Renal pelvis (tissue), 1 donor: ENCODE measurements at regions not wholly inside any gene's neighbourhood (a gene's known extent, or its start where the extent isn't known, plus 50 kb on each side); places are given as distances from the start of the nearest gene placed in this dataset.
"Not testable (repeated sequence)": the region's sequence is repeated elsewhere in the genome, so short reads cannot be mapped to it uniquely, and the experiment has no call there.

Source experiments
- DNase-seq: peaks from one replicate; pipeline ENCODE4 v3.0.0-alpha.2; 2013

GRCh38 chr10:105644559-105644958 lies 1003.5 kb downstream of the SORCS3 start:
- no peak for DNase-seq

- no peak for DNase-seq
Observed at GRCh38 chr10:105644091-105644490, 1003.0 kb downstream of the SORCS3 start.

GRCh38 chr10:105643660-105644059 lies 1002.6 kb downstream of the SORCS3 start:
- DNase-seq = peak; percentile 22

GRCh38 chr10:105634281-105634680 lies 993.2 kb downstream of the SORCS3 start:
- DNase-seq = no peak

- peak; percentile 46 for DNase-seq
Observed at GRCh38 chr10:105615715-105616365, 974.8 kb downstream of the SORCS3 start.

GRCh38 chr10:105611244-105611798 lies 970.2 kb downstream of the SORCS3 start:
- DNase-seq = no peak

GRCh38 chr10:105609451-105609850 lies 968.4 kb downstream of the SORCS3 start:
- DNase-seq = peak; percentile 43

GRCh38 chr10:105605918-105606317 lies 964.8 kb downstream of the SORCS3 start:
- DNase-seq = no peak

- DNase-seq = no peak
Observed at GRCh38 chr10:105605104-105605503, 964.0 kb downstream of the SORCS3 start.

GRCh38 chr10:105598207-105598606 lies 957.1 kb downstream of the SORCS3 start:
- no peak for DNase-seq

- no peak for DNase-seq
Observed at GRCh38 chr10:105597312-105597711, 956.2 kb downstream of the SORCS3 start.

- DNase-seq = no peak
Observed at GRCh38 chr10:105596749-105597148, 955.7 kb downstream of the SORCS3 start.

- no peak for DNase-seq
Observed at GRCh38 chr10:105594296-105594695, 953.2 kb downstream of the SORCS3 start.

- no peak for DNase-seq
Observed at GRCh38 chr10:105592468-105592867, 951.4 kb downstream of the SORCS3 start.

- DNase-seq = no peak
Observed at GRCh38 chr10:105586451-105587098, 945.5 kb downstream of the SORCS3 start.

GRCh38 chr10:105585753-105586152 lies 944.7 kb downstream of the SORCS3 start:
- no peak for DNase-seq

- DNase-seq = no peak
Observed at GRCh38 chr10:105585171-105585570, 944.1 kb downstream of the SORCS3 start.

GRCh38 chr10:105579112-105579511 lies 938.0 kb downstream of the SORCS3 start:
- no peak for DNase-seq

- DNase-seq = no peak
Observed at GRCh38 chr10:105577865-105578607, 936.9 kb downstream of the SORCS3 start.

- no peak for DNase-seq
Observed at GRCh38 chr10:105559333-105560097, 918.4 kb downstream of the SORCS3 start.

GRCh38 chr10:105550453-105550852 lies 909.4 kb downstream of the SORCS3 start:
- not testable (repeated sequence) for DNase-seq

GRCh38 chr10:105549731-105550130 lies 908.6 kb downstream of the SORCS3 start:
- no peak for DNase-seq
